H1 (cell line): ENCODE measurements at regions not wholly inside any gene's neighbourhood (a gene's known extent, or its start where the extent isn't known, plus 50 kb on each side); places are given as distances from the start of the nearest gene placed in this dataset.

Source experiments
- CTCF ChIA-PET: fragments of 300-600 bp; sonication (Branson Sonifier 250); formaldehyde crosslinking; loops from one replicate; lab custom pipeline; 2021; ENCODE audit not compliant: partially characterized antibody; lab: Charles Lee
- POLR2A ChIA-PET: fragments of 300-600 bp; sonication (Branson Sonifier 250); formaldehyde crosslinking; loops from one replicate; lab custom pipeline; 2021; ENCODE audit warnings: inconsistent platforms; ENCODE audit not compliant: partially characterized antibody; lab: Charles Lee
- DNase-seq, 2 experiments: peaks; one replicate each; pipeline versions ENCODE4 v3.0.0 to v3.0.0-alpha.2; 2010 to 2022; ENCODE audit warnings: low spot score in 2 of 2, low read depth in 1 of 2, mixed read lengths in 1 of 2
- FAIRE-seq: peaks from 2 replicates; lab custom pipeline; 2011; peaks lifted over from hg19 to GRCh38; lab: Jason Lieb, UNC
- H2AFZ ChIP-seq: 2 replicates; pipeline ENCODE4 v1.8.1; 2012; ENCODE audit warnings: low read length, inconsistent platforms
- H2AK5ac ChIP-seq: 2 replicates; pipeline ENCODE4 v1.6.1; 2013; ENCODE audit warnings: low read depth, low read length
- H2BK120ac ChIP-seq: replicated peaks from 2 replicates; pipeline ENCODE3; 2013; ENCODE audit warnings: low read depth, low read length, inconsistent platforms
- H2BK12ac ChIP-seq: 2 replicates; pipeline ENCODE4 v1.6.1; 2013; ENCODE audit warnings: low read depth, low read length
- H2BK15ac ChIP-seq: 2 replicates; pipeline ENCODE4 v1.6.1; 2013; ENCODE audit warnings: low read length
- H2BK20ac ChIP-seq: 2 replicates; pipeline ENCODE4 v1.6.1; 2013; ENCODE audit warnings: low read length
- H2BK5ac ChIP-seq: 2 replicates; pipeline ENCODE4 v1.6.1; 2013; ENCODE audit warnings: low read depth, low read length
- H3K14ac ChIP-seq: 2 replicates; pipeline ENCODE4 v1.6.1; 2013; ENCODE audit warnings: inconsistent platforms; ENCODE audit not compliant: insufficient read length
- H3K18ac ChIP-seq: 2 replicates; pipeline ENCODE4 v1.6.1; 2013; ENCODE audit warnings: low read length; ENCODE audit errors: extremely low read depth
- H3K23ac ChIP-seq: 2 replicates; pipeline ENCODE4 v1.6.1; 2013; ENCODE audit warnings: inconsistent platforms; ENCODE audit not compliant: insufficient read length
- H3K23me2 ChIP-seq: 2 replicates; pipeline ENCODE4 v1.6.1; 2013; ENCODE audit warnings: low read depth, low read length
- H3K27ac ChIP-seq: 2 replicates; pipeline ENCODE4 v1.6.1; 2011; ENCODE audit warnings: low read depth, low read length, inconsistent platforms
- H3K27me3 ChIP-seq, 4 experiments: replicated peaks in 1 of 4; 1 replicate in 1 of 4; 2 replicates in 3 of 4; pipeline versions ENCODE4 v1.6.1 to v1.8.1; 2011 to 2013; ENCODE audit warnings: low read length in 3 of 4, mild to moderate bottlenecking in 3 of 4, inconsistent platforms in 2 of 4, mixed read lengths in 2 of 4, moderate library complexity in 1 of 4; ENCODE audit not compliant: control insufficient read depth in 3 of 4, insufficient read depth in 3 of 4; ENCODE audit errors: extremely low read depth in 1 of 4
- H3K36me3 ChIP-seq, 4 experiments: 2 replicates each; pipeline versions ENCODE4 v1.6.1 to v1.8.1; 2011 to 2013; ENCODE audit warnings: mild to moderate bottlenecking in 4 of 4, low read length in 3 of 4, moderate library complexity in 2 of 4, control low read depth in 1 of 4, inconsistent platforms in 1 of 4; ENCODE audit not compliant: insufficient read depth in 4 of 4, control insufficient read depth in 2 of 4
- H3K4ac ChIP-seq: replicated peaks from 2 replicates; pipeline ENCODE3; 2013; ENCODE audit warnings: low read length, low read depth, mixed read lengths, inconsistent platforms; ENCODE audit not compliant: insufficient read length
- H3K4me1 ChIP-seq, 4 experiments: replicated peaks in 1 of 4; 1 replicate in 1 of 4; 2 replicates in 3 of 4; pipeline versions ENCODE4 v1.6.1 to v1.8.1; 2011 to 2013; ENCODE audit warnings: low read length in 3 of 4, inconsistent platforms in 2 of 4, mixed read lengths in 1 of 4; ENCODE audit not compliant: insufficient read depth in 4 of 4, control insufficient read depth in 3 of 4
- H3K4me2 ChIP-seq, 2 experiments: 2 replicates each; pipeline versions ENCODE4 v1.6.1 to v1.8.1; 2011 to 2013; ENCODE audit warnings: low read depth in 2 of 2, low read length in 2 of 2, control low read depth in 1 of 2, inconsistent platforms in 1 of 2, mild to moderate bottlenecking in 1 of 2; ENCODE audit not compliant: insufficient read depth in 1 of 2
- H3K4me3 ChIP-seq, 4 experiments: fragments of 200-600, 300-600 bp in 1 of 4; sonication (generic), shearing (Covaris generic), sonication (Bioruptor Twin) in 1 of 4; 2 replicates each; pipeline versions ENCODE4 v1.5.1 to v1.8.1; 2011 to 2016; ENCODE audit warnings: low read length in 4 of 4, low read depth in 3 of 4, control low read depth in 2 of 4, inconsistent platforms in 2 of 4, mild to moderate bottlenecking in 2 of 4, mixed read lengths in 1 of 4, moderate library complexity in 1 of 4; ENCODE audit not compliant: insufficient read depth in 2 of 4; ENCODE audit errors: extremely low read depth in 1 of 4
- H3K56ac ChIP-seq: replicated peaks from 2 replicates; pipeline ENCODE3; 2013; ENCODE audit warnings: low read depth, mild to moderate bottlenecking, mixed read lengths, low read length, inconsistent platforms; ENCODE audit not compliant: insufficient read length
- H3K79me1 ChIP-seq: 2 replicates; pipeline ENCODE4 v1.6.1; 2013; ENCODE audit warnings: low read depth, low read length, control low read depth
- H3K79me2 ChIP-seq, 2 experiments: 2 replicates each; pipeline versions ENCODE4 v1.6.1 to v1.8.1; 2012 to 2013; ENCODE audit warnings: low read length in 2 of 2, mild to moderate bottlenecking in 2 of 2, inconsistent platforms in 1 of 2; ENCODE audit not compliant: insufficient read depth in 2 of 2, control insufficient read depth in 1 of 2
- H3K9ac ChIP-seq, 4 experiments: replicated peaks in 1 of 4; 1 replicate in 1 of 4; 2 replicates in 3 of 4; pipeline versions ENCODE4 v1.6.1 to v1.8.1; 2011 to 2013; ENCODE audit warnings: low read depth in 3 of 4, low read length in 3 of 4, control low read depth in 2 of 4, mild to moderate bottlenecking in 2 of 4, moderate library complexity in 2 of 4, inconsistent platforms in 1 of 4; ENCODE audit errors: extremely low read depth in 1 of 4
- H3K9me3 ChIP-seq, 2 experiments: 2 replicates each; pipeline versions ENCODE4 v1.6.1 to v1.8.1; 2012 to 2013; ENCODE audit warnings: mild to moderate bottlenecking in 2 of 2, moderate library complexity in 2 of 2, control low read depth in 1 of 2, inconsistent platforms in 1 of 2, low read depth in 1 of 2, low read length in 1 of 2, mixed read lengths in 1 of 2; ENCODE audit not compliant: insufficient read depth in 2 of 2
- H4K20me1 ChIP-seq, 2 experiments: replicated peaks in 1 of 2; 2 replicates each; pipeline versions ENCODE3 to v1.8.1; 2011 to 2013; ENCODE audit warnings: inconsistent platforms in 2 of 2, low read length in 2 of 2, mild to moderate bottlenecking in 1 of 2; ENCODE audit not compliant: insufficient read depth in 2 of 2, control insufficient read depth in 1 of 2
- H4K5ac ChIP-seq: 2 replicates; pipeline ENCODE4 v1.6.1; 2013; ENCODE audit warnings: low read length, low read depth, mixed read lengths, inconsistent platforms; ENCODE audit not compliant: insufficient read length
- H4K8ac ChIP-seq: 2 replicates; pipeline ENCODE4 v1.8.0; 2013; ENCODE audit warnings: mild to moderate bottlenecking, moderate library complexity, low read length, inconsistent platforms; ENCODE audit not compliant: insufficient read depth; ENCODE audit errors: extremely low read depth
- H4K91ac ChIP-seq: replicated peaks from 2 replicates; pipeline ENCODE3; 2013; ENCODE audit warnings: low read length, mixed read lengths, inconsistent platforms; ENCODE audit not compliant: insufficient read length
- BCL11A ChIP-seq, 2 experiments: IDR thresholded peaks; one replicate each; pipeline ENCODE4 v1.6.1; 2011; ENCODE audit warnings: low read depth in 2 of 2, low read length in 2 of 2, mild to moderate bottlenecking in 2 of 2
- CBX5 ChIP-seq: fragments of 300-800, 300-1000 bp; sonication (generic); IDR thresholded peaks from 2 replicates; pipeline ENCODE4 v1.7.1; 2016; ENCODE audit warnings: antibody characterized with exemption, low read length, low read depth
- CREB1 ChIP-seq: IDR thresholded peaks from 2 replicates; pipeline ENCODE4 v1.6.1; 2012; ENCODE audit warnings: inconsistent platforms
- EZH2 ChIP-seq: fragments of 200-600 bp; sonication (generic); IDR thresholded peaks from 2 replicates; pipeline ENCODE4 v1.7.1; 2012; ENCODE audit warnings: low read depth, mild to moderate bottlenecking, moderate library complexity, low read length, inconsistent platforms; ENCODE audit not compliant: severe bottlenecking
- HDAC2 ChIP-seq, 2 experiments: fragments of 300-600 bp in 1 of 2; sonication (generic) in 1 of 2; IDR thresholded peaks; 2 replicates each; pipeline ENCODE4 v1.6.1; 2011 to 2012; ENCODE audit warnings: low read depth in 2 of 2, low read length in 2 of 2, mild to moderate bottlenecking in 2 of 2, moderate library complexity in 2 of 2, borderline replicate concordance in 1 of 2, inconsistent platforms in 1 of 2
- HDAC6 ChIP-seq: IDR thresholded peaks from one replicate; pipeline ENCODE4 v1.7.1; 2012; ENCODE audit warnings: low read depth, mild to moderate bottlenecking, inconsistent platforms, low read length, moderate library complexity
- JUND ChIP-seq: IDR thresholded peaks from 2 replicates; pipeline ENCODE4 v1.6.1; 2011; ENCODE audit warnings: mild to moderate bottlenecking, improper control_type of control experiment, low read length
- RNF2 ChIP-seq: fragments of 200-900, 300-1000 bp; sonication (generic); IDR thresholded peaks from 2 replicates; pipeline ENCODE4 v1.7.1; 2016; ENCODE audit warnings: borderline replicate concordance, low read depth, mild to moderate bottlenecking, antibody characterized with exemption, low read length; ENCODE audit not compliant: poor library complexity, severe bottlenecking; ENCODE audit errors: missing control alignments
- SP1 ChIP-seq: IDR thresholded peaks from 2 replicates; pipeline ENCODE4 v1.6.1; 2011; ENCODE audit warnings: low read depth, low read length
- SP2 ChIP-seq: IDR thresholded peaks from 2 replicates; pipeline ENCODE4 v1.6.1; 2012; ENCODE audit warnings: mild to moderate bottlenecking, low read length, inconsistent platforms
- SUZ12 ChIP-seq: fragments of 200-600 bp; sonication (generic); IDR thresholded peaks from 2 replicates; pipeline ENCODE4 v1.6.1; 2012; ENCODE audit warnings: mild to moderate bottlenecking, inconsistent platforms, low read length, moderate library complexity, mixed read lengths
- TAF7 ChIP-seq: optimal IDR thresholded peaks from 2 replicates; pipeline ENCODE3; 2011; ENCODE audit warnings: low read depth, mild to moderate bottlenecking, inconsistent platforms, low read length, moderate library complexity, borderline replicate concordance
- WGBS, 2 experiments: shearing (Covaris generic) in 1 of 2; methylation state at CpG; one replicate each; pipeline versions ENCODE4 v1.1.6 to v1.1.7; 2013 to 2015; ENCODE audit warnings: low lambda C conversion rate in 2 of 2, mixed read lengths in 2 of 2, inconsistent platforms in 1 of 2, low coverage in 1 of 2, missing lambda C conversion rate in 1 of 2; ENCODE audit not compliant: insufficient replicate concordance in 2 of 2, insufficient coverage in 1 of 2, insufficient read length in 1 of 2; ENCODE audit errors: extremely low coverage in 1 of 2, missing lambda C conversion rate in 1 of 2; 5-methylcytosine and 5-hydroxymethylcytosine counted together

GRCh38 chr11:26053966-26054365 lies 278.0 kb upstream of the ANO3 start:
- Histone ChIP-seq H3K27me3 (no peaks in the 10 kb centered on the region), H4K8ac (no peak overlapping the region), H3K4me1 (no peaks in the 10 kb centered on the region), H3K27ac (no peak overlapping the region), H3K79me1 (no peaks in the 10 kb centered on the region), H3K9ac (no peak overlapping the region), H3K79me2 (no peaks in the 10 kb centered on the region), H4K91ac (no peak overlapping the region), H2BK20ac (no peak overlapping the region), H2AK5ac (no peak overlapping the region), H3K4me3 (no peak overlapping the region), H3K14ac (no peak overlapping the region), H3K18ac (no peak overlapping the region), H3K4me2 (no peak overlapping the region), H4K5ac (no peak overlapping the region), H3K23ac (no peak overlapping the region), H2AFZ (no peak overlapping the region), H3K9me3 (no peaks in the 10 kb centered on the region), H2BK12ac (no peak overlapping the region), H3K36me3 (no peaks in the 10 kb centered on the region), H2BK120ac (no peak overlapping the region), H4K20me1 (no peaks in the 10 kb centered on the region), H2BK5ac (no peak overlapping the region), H3K4ac (no peak overlapping the region), H3K23me2 (no peaks in the 10 kb centered on the region), H3K56ac (no peak overlapping the region), H2BK15ac (no peak overlapping the region)
- ChIA-PET CTCF (interaction anchor here (0.6 to 1.0 kb wide), 2 partner anchors 169 to 251 kb away, joined by 3 read pairs; no protein-coding TSS in a partner anchor), POLR2A (no interaction called here)
- no peak for FAIRE-seq
- DNase-seq: no peak
- no peak for TF ChIP-seq CREB1
- TF ChIP-seq EZH2: no peak
- TF ChIP-seq TAF7: no peak
- TF ChIP-seq HDAC6: no peak
- no peak for TF ChIP-seq JUND
- no peak for TF ChIP-seq BCL11A (IDR thresholded peaks at IDR 0.05; ENCODE audit: low read depth in 2 of 2, low read length in 2 of 2)
- TF ChIP-seq RNF2: no peak
- no peak for TF ChIP-seq SP1
- no peak for TF ChIP-seq SUZ12
- TF ChIP-seq HDAC2 (IDR thresholded peaks at IDR 0.05; ENCODE audit: borderline replicate concordance in 1 of 2, low read depth in 2 of 2, low read length in 2 of 2): no peak
- no peak for TF ChIP-seq SP2
- TF ChIP-seq CBX5: no peak
- TF ChIP-seq, all 59 proteins: peak for 0
- WGBS, 2 experiments: 93% methylated on average over 1 of the region's 1 CpG; no CpG with 5 or more reads in 1 of the 2 experiments
